ENCODE measurements at regions not wholly inside any gene's neighbourhood (a gene's known extent, or its start where the extent isn't known, plus 50 kb on each side); places are given as distances from the start of the nearest gene placed in this dataset.
A peak's percentile ranks its signal among the peaks of the same experiment; 100 is the strongest.
"Not testable (repeated sequence)": the region's sequence is repeated elsewhere in the genome, so short reads cannot be mapped to it uniquely, and the experiment has no call there.

- peak; percentile 39 to 59 for DNase-seq
Measured at GRCh38 chrX:131830400-131831184, 192.5 kb upstream of the STK26 start.

- no peak for DNase-seq
Measured at GRCh38 chrX:131831185-131831520, 191.9 kb upstream of the STK26 start.

DNA sequence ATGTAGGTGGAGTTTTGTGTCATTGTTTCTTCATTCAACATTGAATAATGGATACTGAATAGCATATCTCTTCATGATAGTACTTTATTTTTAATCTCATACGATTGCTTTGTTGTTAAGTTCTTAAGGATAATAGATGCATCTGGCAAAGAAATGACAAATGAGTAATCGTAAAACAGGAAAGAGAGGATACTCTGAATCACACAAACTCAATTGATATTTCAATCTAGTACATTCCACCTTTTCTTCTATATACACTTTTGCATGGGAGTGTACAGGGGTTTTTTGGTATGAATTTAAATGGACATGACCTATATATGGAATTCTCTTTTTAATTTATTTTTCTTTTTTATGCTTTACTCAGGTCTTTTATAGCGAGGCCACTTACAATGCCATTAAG is 186.9 kb upstream of the STK26 start:
- no peak for DNase-seq

- no peak for DNase-seq
Measured at GRCh38 chrX:131837325-131837724, 185.8 kb upstream of the STK26 start.

DNA sequence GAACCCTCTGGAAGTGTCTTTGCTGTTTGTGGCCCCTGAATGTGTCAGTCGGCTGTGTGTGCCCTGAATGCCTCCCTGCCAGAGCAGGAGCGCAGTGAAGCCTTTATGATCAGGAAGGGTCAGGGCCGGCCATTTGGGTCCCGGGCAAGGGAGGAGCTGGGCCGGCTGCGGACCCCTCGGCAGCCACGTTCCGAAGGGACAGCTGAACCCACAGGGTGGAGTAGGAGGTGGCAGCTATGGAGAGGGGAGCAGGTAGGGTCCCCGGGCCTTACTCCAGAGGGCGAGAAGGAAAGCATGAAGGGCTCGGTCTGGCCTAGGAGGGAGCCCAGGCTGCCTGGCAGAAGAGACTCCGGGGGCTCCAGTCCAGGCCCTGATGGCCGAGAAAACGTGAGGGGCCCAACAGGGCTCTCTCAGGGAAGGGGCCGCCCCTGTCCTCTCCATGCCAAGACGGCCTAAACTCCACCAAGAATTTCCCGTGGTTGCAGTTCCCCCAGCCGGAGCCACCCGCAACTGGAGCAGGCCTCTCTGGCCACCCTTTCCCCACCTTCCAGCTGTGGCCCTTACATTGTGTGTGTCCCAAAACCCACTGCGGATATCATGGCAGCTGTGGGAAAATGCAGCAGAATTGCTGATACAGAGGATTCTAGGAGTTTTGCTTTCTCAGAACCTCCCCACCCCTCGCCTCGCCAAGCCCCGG is 182.2 kb upstream of the STK26 start:
- DNase-seq, result no peak

GRCh38 chrX:131841496-131842437 is 181.3 kb upstream of the STK26 start:
- DNase-seq, result peak in 1 of 2 donors; percentile 3

DNA sequence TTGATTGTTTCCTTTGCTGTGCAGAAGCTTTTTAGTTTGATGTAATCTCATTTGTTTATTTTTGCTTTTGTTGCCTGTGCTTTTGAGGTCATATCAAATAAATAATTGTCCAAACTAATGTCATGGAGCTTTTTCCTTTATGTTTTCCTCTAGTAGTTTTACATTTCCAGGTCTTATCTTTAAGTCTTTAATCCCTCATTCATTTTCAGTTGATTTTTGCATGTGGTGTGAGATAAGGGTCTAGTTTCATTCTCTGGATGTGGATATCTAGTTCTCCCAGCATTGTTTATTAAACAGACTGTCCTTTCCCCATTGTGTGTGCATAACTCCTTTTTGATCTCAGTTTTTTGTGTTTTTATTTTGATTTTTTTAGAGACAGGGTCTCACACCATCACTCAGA is 179.1 kb upstream of the STK26 start:
- DNase-seq, result no peak

GRCh38 chrX:131845201-131845600 is 177.9 kb upstream of the STK26 start:
- no peak for DNase-seq

- no peak for DNase-seq
Measured at GRCh38 chrX:131845771-131846170, 177.3 kb upstream of the STK26 start.

DNA sequence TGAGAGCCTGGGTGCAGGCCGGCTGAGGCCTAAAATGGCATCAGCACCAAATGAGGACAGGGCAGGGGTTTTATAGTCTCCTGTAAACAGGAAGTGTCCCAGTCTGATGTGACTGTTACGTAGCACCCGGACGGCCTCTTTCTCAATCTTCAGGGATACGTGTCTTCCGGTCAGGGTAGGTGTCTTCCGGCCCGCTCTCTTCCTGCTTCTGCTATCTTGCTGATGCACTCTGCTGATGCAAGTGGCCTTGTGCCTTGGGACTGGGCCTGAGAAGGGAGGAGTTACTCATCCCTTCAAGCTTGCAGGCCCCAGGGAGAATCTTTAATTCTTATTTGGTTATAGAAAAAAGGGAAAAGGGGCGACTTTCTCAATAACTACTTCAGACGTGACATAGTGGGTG is 172.1 kb upstream of the STK26 start:
- not testable (repeated sequence) for DNase-seq

- no peak for DNase-seq
Measured at GRCh38 chrX:131853440-131853839, 169.7 kb upstream of the STK26 start.

GRCh38 chrX:131854581-131854980 is 168.5 kb upstream of the STK26 start:
- DNase-seq, result no peak

- no peak for DNase-seq
Measured at GRCh38 chrX:131861088-131861787, 161.9 kb upstream of the STK26 start.

DNA sequence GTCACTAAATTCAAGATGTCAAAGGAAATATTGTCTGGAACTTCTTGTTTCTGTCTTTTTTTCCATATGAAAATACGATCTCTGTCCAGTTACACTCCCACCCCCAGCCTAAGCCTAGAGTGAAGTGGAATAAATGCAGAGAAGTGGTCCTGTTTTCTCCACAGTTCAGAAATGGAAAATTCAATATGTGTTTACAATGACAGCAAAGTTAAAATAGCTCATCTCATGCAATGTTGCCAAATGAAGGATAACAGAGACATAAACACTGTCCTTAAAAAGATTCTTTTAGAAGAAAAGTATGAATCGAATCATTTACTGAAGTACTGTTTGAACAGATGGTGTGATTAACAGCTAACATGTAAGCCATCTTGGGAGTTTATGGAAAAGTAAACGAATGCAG is 160.8 kb upstream of the STK26 start:
- DNase-seq, result no peak

DNA sequence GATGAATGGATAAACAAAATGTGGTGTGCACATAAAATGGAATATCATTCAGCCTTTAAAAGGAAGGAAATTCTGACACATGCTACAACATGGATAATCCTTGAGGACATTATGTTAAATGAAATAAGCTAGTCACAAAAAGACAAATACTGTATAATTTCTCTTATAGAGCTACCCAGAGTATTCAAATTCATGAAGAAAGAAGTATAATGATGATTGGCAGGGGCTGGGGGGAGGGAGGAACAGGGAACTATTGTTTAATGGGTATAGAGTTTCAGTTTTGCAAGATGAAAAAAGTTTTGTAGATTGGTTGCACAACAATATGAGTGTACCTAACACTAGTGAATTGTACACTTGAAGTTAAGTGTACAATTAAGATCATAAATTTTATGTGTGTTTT is 153.9 kb upstream of the STK26 start:
- no peak for DNase-seq

- no peak for DNase-seq
Measured at GRCh38 chrX:131874300-131874699, 148.8 kb upstream of the STK26 start.

GRCh38 chrX:131875827-131876226 is 147.3 kb upstream of the STK26 start:
- not testable (repeated sequence) for DNase-seq

GRCh38 chrX:131881194-131881593 is 141.9 kb upstream of the STK26 start:
- DNase-seq, result no peak

DNA sequence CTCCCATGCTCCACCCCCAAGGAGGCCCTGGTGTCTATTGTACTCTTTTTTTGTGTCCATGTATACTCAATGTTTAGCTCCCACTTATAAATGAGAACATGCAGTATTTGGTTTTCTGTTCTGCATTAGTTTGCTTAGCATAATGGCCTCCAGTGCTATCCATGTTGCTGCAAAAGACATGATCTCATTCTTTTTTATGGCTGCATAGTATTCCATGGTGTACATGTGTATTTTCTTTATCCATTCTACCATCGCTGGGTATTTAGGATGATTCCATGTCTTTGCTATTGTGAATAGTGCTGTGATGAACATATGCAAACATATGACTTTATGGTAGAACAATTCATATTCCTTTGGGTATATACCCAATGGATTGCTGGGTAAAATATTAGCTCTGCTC is 138.1 kb upstream of the STK26 start:
- not testable (repeated sequence) for DNase-seq

DNA sequence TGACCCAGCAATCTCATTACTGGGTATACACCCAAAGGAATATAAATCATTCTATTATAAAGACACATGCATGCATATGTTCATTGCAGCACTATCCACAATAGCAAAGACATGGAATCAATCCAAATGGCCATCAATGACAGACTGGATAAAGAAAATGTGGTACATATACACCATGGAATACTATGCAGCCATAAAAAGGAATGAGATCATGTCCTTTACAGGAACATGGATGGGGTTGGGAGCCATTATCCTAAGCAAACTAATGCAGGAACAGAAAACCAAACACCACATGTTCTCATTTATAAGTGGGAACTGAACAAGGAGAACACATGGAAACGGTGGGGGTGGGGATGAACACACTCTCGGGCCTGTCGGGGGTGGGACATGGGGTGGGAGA is 129.2 kb upstream of the STK26 start:
- DNase-seq, result not testable (repeated sequence)

GRCh38 chrX:131894995-131895394 is 128.1 kb upstream of the STK26 start:
- no peak for DNase-seq

GRCh38 chrX:131895807-131896206 is 127.3 kb upstream of the STK26 start:
- DNase-seq, result no peak

- DNase-seq, result no peak
Measured at GRCh38 chrX:131901546-131901945, 121.6 kb upstream of the STK26 start.

Measured in stimulated activated CD4-positive, alpha-beta T cell treated with anti-CD3 and anti-CD28 coated beads, Interleukin-2, amount 100 ng/mL, for 24 hours (primary cell).